ENCODE measurements at regions not wholly inside any gene's neighbourhood (a gene's known extent, or its start where the extent isn't known, plus 50 kb on each side); places are given as distances from the start of the nearest gene placed in this dataset.

DNA sequence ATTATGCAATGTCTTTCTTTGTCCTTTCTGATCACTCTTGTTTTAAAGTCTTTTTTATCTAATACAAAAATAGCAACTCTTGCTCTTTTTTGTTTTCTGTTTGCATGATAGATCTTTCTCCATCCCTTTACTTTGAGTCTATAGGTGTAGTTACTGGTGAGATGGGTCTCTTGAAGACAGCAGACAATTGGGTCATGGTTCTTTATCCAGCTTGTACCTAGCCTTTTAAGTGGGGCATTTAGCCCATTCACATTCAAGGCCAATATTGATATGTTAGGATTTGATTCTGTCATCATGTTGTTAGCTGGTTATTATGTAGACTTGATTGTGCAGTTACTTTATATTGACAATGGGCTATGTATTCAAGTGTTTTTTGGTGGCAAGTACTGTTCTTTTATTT lies 245.9 kb upstream of the TARS1 start:
- TF ChIP-seq, protein P1, sequence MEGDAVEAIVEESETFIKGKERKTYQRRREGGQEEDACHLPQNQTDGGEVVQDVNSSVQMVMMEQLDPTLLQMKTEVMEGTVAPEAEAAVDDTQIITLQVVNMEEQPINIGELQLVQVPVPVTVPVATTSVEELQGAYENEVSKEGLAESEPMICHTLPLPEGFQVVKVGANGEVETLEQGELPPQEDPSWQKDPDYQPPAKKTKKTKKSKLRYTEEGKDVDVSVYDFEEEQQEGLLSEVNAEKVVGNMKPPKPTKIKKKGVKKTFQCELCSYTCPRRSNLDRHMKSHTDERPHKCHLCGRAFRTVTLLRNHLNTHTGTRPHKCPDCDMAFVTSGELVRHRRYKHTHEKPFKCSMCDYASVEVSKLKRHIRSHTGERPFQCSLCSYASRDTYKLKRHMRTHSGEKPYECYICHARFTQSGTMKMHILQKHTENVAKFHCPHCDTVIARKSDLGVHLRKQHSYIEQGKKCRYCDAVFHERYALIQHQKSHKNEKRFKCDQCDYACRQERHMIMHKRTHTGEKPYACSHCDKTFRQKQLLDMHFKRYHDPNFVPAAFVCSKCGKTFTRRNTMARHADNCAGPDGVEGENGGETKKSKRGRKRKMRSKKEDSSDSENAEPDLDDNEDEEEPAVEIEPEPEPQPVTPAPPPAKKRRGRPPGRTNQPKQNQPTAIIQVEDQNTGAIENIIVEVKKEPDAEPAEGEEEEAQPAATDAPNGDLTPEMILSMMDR (IDR thresholded peaks at IDR 0.05; ENCODE audit: borderline replicate concordance, extremely low read depth, low read length, poor library complexity, severe bottlenecking) = no peak
- TF ChIP-seq EZH2 (IDR thresholded peaks at IDR 0.05; ENCODE audit: borderline replicate concordance, low read depth, low read length, severe bottlenecking) = no peak
